H9 (cell line): ENCODE measurements at regions not wholly inside any gene's neighbourhood (a gene's known extent, or its start where the extent isn't known, plus 50 kb on each side); places are given as distances from the start of the nearest gene placed in this dataset.

Experiments
- DNase-seq: peaks from one replicate; pipeline ENCODE4 v3.0.0-alpha.2; 2017
- H2AFZ ChIP-seq: one replicate; pipeline ENCODE4 v1.6.1; 2013; ENCODE audit warnings: mild to moderate bottlenecking, low read length, control low read depth, moderate library complexity
- H2AK5ac ChIP-seq: 2 replicates; pipeline ENCODE4 v1.6.1; 2013; ENCODE audit warnings: low read length, control low read depth, mixed read lengths; ENCODE audit not compliant: insufficient read length
- H2BK120ac ChIP-seq: one replicate; pipeline ENCODE4 v1.6.1; 2013; ENCODE audit warnings: low read depth, mild to moderate bottlenecking, low read length, control low read depth, inconsistent platforms; ENCODE audit not compliant: poor library complexity, severe bottlenecking
- H2BK12ac ChIP-seq: 2 replicates; pipeline ENCODE4 v1.6.1; 2013; ENCODE audit warnings: low read length, control low read depth, mixed read lengths, low read depth; ENCODE audit not compliant: insufficient read length
- H2BK15ac ChIP-seq: 2 replicates; pipeline ENCODE4 v1.6.1; 2013; ENCODE audit warnings: low read depth, low read length, control low read depth
- H2BK20ac ChIP-seq: one replicate; pipeline ENCODE4 v1.6.1; 2013; ENCODE audit warnings: low read depth, mild to moderate bottlenecking, low read length, control low read depth, inconsistent platforms; ENCODE audit not compliant: poor library complexity, severe bottlenecking
- H2BK5ac ChIP-seq: 2 replicates; pipeline ENCODE4 v1.6.1; 2013; ENCODE audit warnings: low read length, control low read depth, mixed read lengths; ENCODE audit not compliant: insufficient read length
- H3K14ac ChIP-seq: 2 replicates; pipeline ENCODE4 v1.6.1; 2013; ENCODE audit warnings: low read length, control low read depth; ENCODE audit not compliant: insufficient read depth
- H3K18ac ChIP-seq: 2 replicates; pipeline ENCODE4 v1.6.1; 2013; ENCODE audit warnings: low read depth, mild to moderate bottlenecking, mixed read lengths, low read length, control low read depth; ENCODE audit not compliant: insufficient read length
- H3K23ac ChIP-seq: 2 replicates; pipeline ENCODE4 v1.6.1; 2013; ENCODE audit warnings: low read length, control low read depth, mixed read lengths, low read depth; ENCODE audit not compliant: insufficient read length
- H3K23me2 ChIP-seq: 2 replicates; pipeline ENCODE4 v1.6.1; 2013; ENCODE audit warnings: low read depth, mild to moderate bottlenecking, mixed read lengths, low read length, control low read depth; ENCODE audit not compliant: insufficient read length, poor library complexity, severe bottlenecking
- H3K27ac ChIP-seq: 2 replicates; pipeline ENCODE4 v1.5.1; 2013; ENCODE audit warnings: low read length, control low read depth, mixed read lengths, low read depth; ENCODE audit not compliant: insufficient read length
- H3K27me3 ChIP-seq: 2 replicates; pipeline ENCODE4 v1.6.1; 2013; ENCODE audit warnings: low read length, control low read depth, inconsistent platforms; ENCODE audit not compliant: insufficient read depth
- H3K4ac ChIP-seq: 2 replicates; pipeline ENCODE4 v1.6.1; 2013; ENCODE audit warnings: low read depth, mild to moderate bottlenecking, control low read depth, inconsistent platforms, low read length, moderate library complexity
- H3K4me1 ChIP-seq: 2 replicates; pipeline ENCODE4 v1.6.1; 2013; ENCODE audit warnings: low read length, control low read depth, inconsistent platforms; ENCODE audit not compliant: insufficient read depth
- H3K4me2 ChIP-seq: 2 replicates; pipeline ENCODE4 v1.6.1; 2013; ENCODE audit warnings: low read length, control low read depth, mixed read lengths; ENCODE audit not compliant: insufficient read length, insufficient read depth
- H3K56ac ChIP-seq: 2 replicates; pipeline ENCODE4 v1.6.1; 2013; ENCODE audit warnings: low read depth, mild to moderate bottlenecking, mixed read lengths, low read length, control low read depth; ENCODE audit not compliant: insufficient read length
- H3K79me1 ChIP-seq: 2 replicates; pipeline ENCODE4 v1.6.1; 2013; ENCODE audit warnings: low read depth, mild to moderate bottlenecking, moderate library complexity, low read length, control low read depth, inconsistent platforms; ENCODE audit not compliant: insufficient read depth, poor library complexity, severe bottlenecking
- H3K79me2 ChIP-seq: 2 replicates; pipeline ENCODE4 v1.6.1; 2013; ENCODE audit warnings: low read length, control low read depth, inconsistent platforms; ENCODE audit not compliant: insufficient read depth
- H3K9ac ChIP-seq: 2 replicates; pipeline ENCODE4 v1.6.1; 2013; ENCODE audit warnings: low read length, control low read depth, mixed read lengths; ENCODE audit not compliant: insufficient read length; ENCODE audit errors: extremely low read depth
- H3K9me3 ChIP-seq: one replicate; pipeline ENCODE4 v1.6.1; 2013; ENCODE audit warnings: low read depth, low read length, inconsistent platforms; ENCODE audit not compliant: control insufficient read depth
- H3T11ph ChIP-seq: one replicate; pipeline ENCODE4 v1.6.1; 2013; ENCODE audit warnings: mild to moderate bottlenecking, low read length, control low read depth, inconsistent platforms
- H4K20me1 ChIP-seq: one replicate; pipeline ENCODE4 v1.6.1; 2013; ENCODE audit not compliant: control insufficient read depth, insufficient read length, insufficient read depth
- H4K5ac ChIP-seq: 2 replicates; pipeline ENCODE4 v1.6.1; 2013; ENCODE audit warnings: low read depth, mild to moderate bottlenecking, mixed read lengths, low read length, control low read depth; ENCODE audit not compliant: insufficient read length
- H4K8ac ChIP-seq: replicated peaks from 2 replicates; pipeline ENCODE4 v1.6.1; 2013; ENCODE audit warnings: low read length, control low read depth, mixed read lengths, low read depth; ENCODE audit not compliant: insufficient read length
- H4K91ac ChIP-seq: 2 replicates; pipeline ENCODE4 v1.6.1; 2013; ENCODE audit warnings: low read depth, mild to moderate bottlenecking, moderate library complexity, mixed read lengths, low read length, control low read depth; ENCODE audit not compliant: insufficient read length
- H3K27ac Mint-ChIP-seq, 3 experiments: 2 replicates in 2 of 3; 3 replicates in 1 of 3; pipeline ENCODE4 v1.8.0; 2020 to 2021; ENCODE audit warnings: mixed read lengths in 3 of 3, mild to moderate bottlenecking in 1 of 3, moderate library complexity in 1 of 3
- H3K27me3 Mint-ChIP-seq: 2 replicates; pipeline ENCODE4 v1.8.0; 2021; ENCODE audit warnings: low read depth, mild to moderate bottlenecking, moderate library complexity, mixed read lengths
- H3K36me3 Mint-ChIP-seq, 3 experiments: 2 replicates in 2 of 3; 3 replicates in 1 of 3; pipeline ENCODE4 v1.8.0; 2020 to 2021; ENCODE audit warnings: low read depth in 3 of 3, mixed read lengths in 3 of 3; ENCODE audit not compliant: insufficient read depth in 1 of 3
- H3K4me1 Mint-ChIP-seq, 2 experiments: 2 replicates each; pipeline ENCODE4 v1.8.0; 2020; ENCODE audit warnings: mixed read lengths in 2 of 2
- H3K4me3 Mint-ChIP-seq, 2 experiments: 2 replicates in 1 of 2; 3 replicates in 1 of 2; pipeline ENCODE4 v1.8.0; 2020 to 2021; ENCODE audit warnings: mild to moderate bottlenecking in 2 of 2, mixed read lengths in 2 of 2, moderate library complexity in 1 of 2
- H3K9me3 Mint-ChIP-seq, 2 experiments: 2 replicates in 1 of 2; 3 replicates in 1 of 2; pipeline ENCODE4 v1.8.0; 2020; ENCODE audit warnings: mild to moderate bottlenecking in 2 of 2, mixed read lengths in 2 of 2, moderate library complexity in 1 of 2
- WGBS: extraction: QIAGEN DNeasy Blood & Tissue Kit; methylation state at CpG from one replicate; pipeline ENCODE4 v1.1.7; 2013; ENCODE audit warnings: missing lambda C conversion rate, low lambda C conversion rate, mixed read lengths; ENCODE audit not compliant: insufficient read length; ENCODE audit errors: extremely low coverage; 5-methylcytosine and 5-hydroxymethylcytosine counted together
- TF ChIP-seq, protein P1 (sequence below): fragments of 200-600 bp; sonication (generic); conservative IDR thresholded peaks from 3 replicates; pipeline ENCODE4 v1.8.0; 2021; ENCODE audit warnings: antibody characterized with exemption, mild to moderate bottlenecking

- Histone ChIP-seq H4K5ac (no peak overlapping the region), H3K14ac (no peak overlapping the region), H3K9me3 (no peaks in the 10 kb centered on the region), H2AFZ (no peak overlapping the region), H3K23me2 (no peaks in the 10 kb centered on the region), H2BK12ac (no peak overlapping the region), H3K4me2 (no peak overlapping the region), H3K56ac (no peak overlapping the region), H2BK15ac (no peak overlapping the region), H3K9ac (no peak overlapping the region), H3K4ac (no peak overlapping the region), H4K91ac (no peak overlapping the region), H3K18ac (no peak overlapping the region), H3K79me1 (no peaks in the 10 kb centered on the region), H3K27me3 (no peaks in the 10 kb centered on the region), H3T11ph (no peak overlapping the region), H2BK120ac (no peak overlapping the region), H2AK5ac (no peak overlapping the region), H4K8ac (no peak overlapping the region), H3K27ac (no peak overlapping the region), H3K79me2 (no peaks in the 10 kb centered on the region), H4K20me1 (no peaks in the 10 kb centered on the region), H3K4me1 (no peaks in the 10 kb centered on the region), H2BK20ac (no peak overlapping the region), H2BK5ac (no peak overlapping the region), H3K23ac (no peak overlapping the region)
- no peak overlapping the region for H3K27ac Mint-ChIP-seq
- H3K9me3 Mint-ChIP-seq = no peaks in the 10 kb centered on the region; a peak in 1 of 5 replicates
- H3K4me3 Mint-ChIP-seq = no peak overlapping the region
- H3K36me3 Mint-ChIP-seq = no peaks in the 10 kb centered on the region
- no peaks in the 10 kb centered on the region for H3K4me1 Mint-ChIP-seq
- WGBS = no CpG with 5 or more reads among the region's 3 CpGs
- DNase-seq = no peak
- H3K27me3 Mint-ChIP-seq = no peaks in the 10 kb centered on the region
- TF ChIP-seq, protein P1, sequence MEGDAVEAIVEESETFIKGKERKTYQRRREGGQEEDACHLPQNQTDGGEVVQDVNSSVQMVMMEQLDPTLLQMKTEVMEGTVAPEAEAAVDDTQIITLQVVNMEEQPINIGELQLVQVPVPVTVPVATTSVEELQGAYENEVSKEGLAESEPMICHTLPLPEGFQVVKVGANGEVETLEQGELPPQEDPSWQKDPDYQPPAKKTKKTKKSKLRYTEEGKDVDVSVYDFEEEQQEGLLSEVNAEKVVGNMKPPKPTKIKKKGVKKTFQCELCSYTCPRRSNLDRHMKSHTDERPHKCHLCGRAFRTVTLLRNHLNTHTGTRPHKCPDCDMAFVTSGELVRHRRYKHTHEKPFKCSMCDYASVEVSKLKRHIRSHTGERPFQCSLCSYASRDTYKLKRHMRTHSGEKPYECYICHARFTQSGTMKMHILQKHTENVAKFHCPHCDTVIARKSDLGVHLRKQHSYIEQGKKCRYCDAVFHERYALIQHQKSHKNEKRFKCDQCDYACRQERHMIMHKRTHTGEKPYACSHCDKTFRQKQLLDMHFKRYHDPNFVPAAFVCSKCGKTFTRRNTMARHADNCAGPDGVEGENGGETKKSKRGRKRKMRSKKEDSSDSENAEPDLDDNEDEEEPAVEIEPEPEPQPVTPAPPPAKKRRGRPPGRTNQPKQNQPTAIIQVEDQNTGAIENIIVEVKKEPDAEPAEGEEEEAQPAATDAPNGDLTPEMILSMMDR = no peak
These were observed 493.2 kb upstream of the KCNMB2 start for GRCh38 chr3:178043084-178043483.
